HG02870 (cell line): ENCODE measurements at regions not wholly inside any gene's neighbourhood (a gene's known extent, or its start where the extent isn't known, plus 50 kb on each side); places are given as distances from the start of the nearest gene placed in this dataset.
"Not testable (repeated sequence)": the region's sequence is repeated elsewhere in the genome, so short reads cannot be mapped to it uniquely, and the experiment has no call there.

ENCODE experiments used
- ATAC-seq: cut with Tn5 transposase; IDR thresholded peaks from one replicate; pipeline ENCODE4 v1.9.1; 2021; ENCODE audit warnings: mild to moderate bottlenecking, moderate library complexity; ENCODE audit not compliant: unreplicated experiment

DNA sequence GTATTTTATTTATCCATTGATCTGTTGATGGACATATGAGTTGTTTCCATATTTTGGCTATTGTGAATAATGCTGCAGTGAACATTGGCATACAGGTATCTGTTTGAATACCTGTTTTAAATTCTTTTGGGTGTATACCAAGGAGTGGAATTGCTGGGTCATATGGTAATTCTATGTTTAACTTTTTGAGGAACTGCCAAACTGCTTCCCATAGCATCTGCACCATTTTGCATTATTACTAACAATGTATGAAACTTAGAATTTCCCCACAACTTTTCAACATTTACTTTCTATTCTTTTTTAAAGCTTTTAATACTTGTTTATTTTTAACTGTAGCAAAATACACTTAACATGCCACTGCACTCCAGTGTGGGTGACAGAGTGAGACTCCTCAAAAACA lies 57.0 kb upstream of the MSN start:
- no peak for ATAC-seq

DNA sequence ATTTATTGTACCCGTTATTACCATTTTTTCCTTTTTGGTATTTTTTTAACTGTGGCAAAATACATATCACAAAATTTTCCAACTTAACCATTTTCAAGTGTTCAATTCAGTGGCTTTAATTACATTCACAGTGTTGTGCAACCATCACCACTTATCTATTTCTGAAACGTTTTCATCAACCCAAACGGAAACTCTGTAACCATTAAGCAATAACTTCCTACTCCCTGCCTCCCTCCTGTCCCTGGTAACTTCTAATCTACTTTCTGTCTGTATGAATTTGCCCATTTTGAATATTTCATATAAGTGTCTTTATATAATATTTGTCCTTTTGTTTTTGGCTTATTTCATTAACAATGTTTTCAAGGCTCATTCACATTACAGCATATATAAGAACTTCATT lies 57.4 kb upstream of the MSN start:
- no peak for ATAC-seq

DNA sequence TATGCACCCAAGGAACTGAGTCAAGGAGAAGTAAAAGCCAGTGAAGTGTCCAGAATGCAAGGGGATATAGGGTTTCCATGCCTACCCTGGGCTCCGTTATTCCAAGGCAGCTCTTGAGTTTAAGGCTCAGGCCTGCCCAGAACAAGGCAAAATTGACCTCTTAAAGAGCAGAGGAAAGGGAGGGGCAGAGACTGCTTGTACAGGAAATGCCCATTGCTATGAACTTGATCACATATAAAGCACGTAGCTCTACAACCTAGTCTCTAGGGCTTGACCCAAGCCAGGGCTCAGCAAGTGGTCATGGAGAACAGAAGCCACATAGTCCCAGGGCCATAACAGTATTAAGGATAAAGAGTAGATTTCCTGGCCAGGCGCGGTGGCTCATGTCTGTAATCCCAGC lies 58.2 kb upstream of the MSN start:
- ATAC-seq, result no peak

DNA sequence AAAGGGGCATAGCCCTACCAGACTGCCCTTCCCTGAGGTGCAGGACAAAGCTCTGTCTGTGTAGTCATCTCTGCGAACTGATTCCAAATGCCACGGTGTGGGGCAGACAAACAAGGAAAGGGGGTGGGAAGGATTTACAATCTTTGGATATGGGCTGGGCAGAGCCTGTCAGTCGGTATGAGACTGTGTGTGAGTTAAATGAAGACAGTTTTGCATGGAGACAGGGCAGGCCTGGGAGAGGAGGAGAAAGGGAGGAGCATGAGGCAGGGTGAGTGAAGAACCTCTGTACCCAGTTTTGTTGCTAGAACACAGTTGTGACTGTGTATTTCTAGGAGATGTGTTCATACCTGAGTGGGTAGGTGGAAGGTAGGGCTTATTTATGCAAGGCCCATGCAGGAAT lies 59.4 kb upstream of the MSN start:
- no peak for ATAC-seq

DNA sequence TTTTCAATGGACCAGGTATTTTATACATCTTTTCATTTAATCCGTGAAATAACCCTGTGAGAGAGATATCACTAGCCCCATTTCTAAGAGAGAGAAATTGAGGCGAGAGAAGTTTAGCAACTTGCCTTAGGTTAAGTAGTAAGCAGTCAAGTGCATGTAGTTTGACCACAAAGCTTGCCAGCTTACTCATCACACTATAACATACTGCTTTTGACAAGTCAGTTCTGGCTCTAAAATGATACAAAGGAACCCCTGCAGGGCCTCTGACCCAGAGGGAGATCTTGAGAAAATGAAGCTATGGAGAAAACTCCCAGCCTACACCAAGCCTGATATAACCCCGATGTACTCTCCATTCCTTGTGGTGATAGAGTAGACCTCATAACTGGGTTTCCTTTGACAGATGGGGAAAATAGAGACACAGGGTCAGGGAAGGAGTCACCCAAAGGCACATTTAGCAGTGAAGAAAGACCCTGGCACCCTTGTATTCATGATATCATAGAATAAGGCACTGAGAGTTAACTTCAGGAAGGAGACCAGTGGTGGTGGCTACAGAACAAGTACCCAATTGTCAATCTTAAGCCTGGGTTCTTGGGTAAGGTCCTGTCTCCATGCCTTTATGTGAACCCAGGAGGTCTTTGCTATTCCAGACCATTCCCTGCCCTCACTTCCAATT lies 60.2 kb upstream of the MSN start:
- peak; percentile 86 for ATAC-seq

DNA sequence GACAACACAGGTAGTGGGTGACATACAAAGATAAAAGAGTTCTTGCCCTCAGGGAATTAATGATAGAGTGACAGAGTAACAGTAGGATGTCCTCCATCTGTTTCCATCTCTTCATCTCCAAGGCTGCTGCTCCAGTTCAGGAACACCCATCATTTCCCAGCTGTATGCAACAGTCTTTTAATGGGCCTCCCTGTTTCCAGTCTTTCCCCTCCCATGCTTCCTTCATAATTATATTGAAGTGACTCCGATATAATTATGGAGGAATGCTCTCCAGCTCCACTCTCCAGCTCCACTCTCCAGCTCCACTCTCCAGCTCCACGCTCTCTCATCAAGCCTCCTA lies 65.3 kb upstream of the MSN start:
- no peak for ATAC-seq

DNA sequence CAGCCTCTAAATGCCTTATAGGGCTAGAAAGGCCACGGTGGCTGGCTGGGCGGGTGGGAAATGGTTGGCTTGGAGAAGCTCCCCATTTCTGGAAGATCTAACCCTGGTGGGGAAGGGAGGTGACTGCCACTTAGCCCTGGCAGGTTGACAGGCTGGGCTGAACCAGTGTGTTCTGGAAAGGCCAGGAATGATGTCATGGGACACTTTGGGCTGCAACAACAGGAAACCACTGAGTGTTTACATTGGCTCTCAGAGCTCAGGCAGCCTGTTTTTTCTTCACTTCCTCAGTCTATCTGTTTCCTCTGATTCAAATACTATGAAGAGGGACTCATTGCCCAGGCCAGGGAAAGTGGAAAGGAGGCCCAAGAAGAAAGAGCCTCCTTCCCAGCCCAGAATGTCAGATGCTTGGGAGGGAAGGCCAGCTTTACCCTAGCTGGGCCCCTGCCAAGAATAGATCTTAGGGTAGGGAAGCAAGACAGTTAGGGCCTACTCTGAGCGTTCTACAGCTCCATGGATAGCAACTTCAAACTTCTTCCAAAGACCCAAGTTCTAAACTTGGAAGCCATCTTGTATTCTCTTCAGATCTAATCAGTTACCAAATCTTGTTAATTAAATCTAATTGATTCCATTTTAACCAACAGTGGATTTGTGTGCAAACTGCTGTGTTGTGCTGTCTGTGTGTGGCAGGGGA lies 65.8 kb upstream of the MSN start:
- no peak for ATAC-seq

DNA sequence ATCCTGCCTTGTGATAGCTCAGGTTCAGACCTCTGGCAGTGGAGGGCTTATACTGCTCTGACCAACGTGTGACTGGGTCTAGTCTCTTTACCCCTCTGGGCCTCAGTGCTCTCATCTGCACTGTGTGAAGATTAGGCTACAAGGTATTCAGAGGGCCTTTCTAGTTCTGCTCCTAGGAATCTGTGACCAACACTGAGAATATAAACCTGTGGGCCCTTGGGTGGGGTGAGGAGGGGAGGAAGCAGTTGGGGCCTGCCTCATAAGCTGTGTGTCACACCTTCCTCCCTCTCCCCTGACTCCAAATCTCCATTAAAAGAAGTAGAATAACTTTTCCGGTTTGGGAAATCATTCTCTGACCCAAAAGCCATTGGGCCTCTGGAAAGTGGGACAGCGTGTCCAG lies 66.3 kb upstream of the MSN start:
- ATAC-seq, result no peak

DNA sequence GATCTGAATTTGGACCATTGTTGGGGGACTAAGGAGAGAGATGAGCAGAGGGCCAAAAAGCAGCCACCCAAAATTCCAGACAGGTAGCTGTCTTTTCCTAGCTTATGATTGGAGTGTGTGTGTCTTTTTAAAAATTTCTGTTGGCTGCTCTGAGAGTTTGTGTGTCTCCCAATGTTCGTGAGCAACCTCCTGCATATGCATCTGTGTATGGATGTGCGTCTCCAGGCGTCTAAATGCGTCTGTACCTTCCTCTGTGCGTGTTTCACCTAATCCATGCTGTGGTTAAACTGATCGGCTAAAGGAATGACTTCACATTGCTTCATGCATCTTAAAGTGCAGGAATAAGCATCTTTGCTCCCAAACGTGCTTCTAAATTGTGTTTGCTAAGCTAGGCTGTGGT lies 65.5 kb upstream of the LAS1L start:
- ATAC-seq, result no peak

DNA sequence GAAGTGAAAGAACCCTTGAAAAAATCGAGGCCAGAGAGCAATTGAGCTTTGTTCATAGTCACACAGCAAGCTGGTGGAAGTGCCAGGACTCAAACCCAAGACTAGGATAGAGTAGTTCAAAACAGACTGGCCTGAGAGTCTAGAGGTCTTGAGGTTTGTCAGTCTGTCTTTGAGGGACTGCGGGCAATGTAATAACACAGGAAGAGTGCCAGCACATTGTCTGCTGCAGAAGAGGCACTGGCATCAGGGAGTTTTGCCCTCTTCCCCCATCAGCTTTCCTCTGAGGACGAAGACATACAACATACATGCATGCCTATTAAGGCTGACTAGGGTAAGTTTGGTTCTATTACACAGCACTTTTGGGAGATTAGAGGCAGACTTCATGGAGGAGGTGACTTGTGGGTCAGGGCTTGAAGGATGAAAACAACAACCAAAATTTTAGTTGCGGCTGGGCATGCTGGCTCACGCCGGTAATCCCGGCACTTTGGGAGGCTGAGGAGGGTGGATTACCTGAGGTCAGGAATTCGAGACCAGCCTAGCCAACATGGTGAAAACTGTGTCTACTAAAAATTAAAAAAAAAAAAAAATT lies 64.1 kb upstream of the LAS1L start:
- no peak for ATAC-seq

DNA sequence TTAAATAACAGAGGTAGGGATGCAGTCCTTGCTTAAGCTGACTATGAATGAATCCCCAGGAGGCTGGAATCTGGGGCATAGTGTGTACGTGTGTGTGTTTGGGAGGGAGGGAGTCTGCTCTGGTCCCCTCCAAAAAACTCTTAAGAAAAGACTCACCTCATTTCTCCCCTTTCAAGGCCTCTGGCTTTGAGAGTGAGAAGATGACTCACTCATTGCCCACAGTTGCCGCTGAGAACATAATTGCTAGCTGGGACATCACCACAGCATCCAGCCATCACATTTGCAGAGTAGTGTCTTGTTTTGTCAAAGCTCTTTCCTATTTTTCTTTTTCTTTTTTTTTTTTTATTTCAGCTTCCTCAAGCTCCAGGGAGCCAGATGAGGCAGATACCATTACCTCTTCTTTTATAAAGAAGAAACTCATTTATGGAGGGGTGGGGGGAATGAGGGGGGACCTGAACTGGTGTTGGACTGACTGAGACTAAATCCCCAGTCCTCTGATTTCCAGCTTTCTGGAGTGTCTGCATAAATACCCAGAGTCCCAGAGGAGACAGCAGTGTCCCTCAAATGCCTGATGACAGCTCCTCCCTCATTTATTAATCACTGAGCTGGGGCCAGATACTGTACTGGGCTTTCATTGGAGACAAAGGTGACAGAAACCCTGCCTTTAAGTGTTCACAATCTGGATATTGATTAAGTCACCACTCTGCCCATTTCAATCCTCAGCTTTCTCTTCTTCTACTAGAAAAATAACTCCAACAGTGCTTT lies 61.9 kb upstream of the LAS1L start:
- ATAC-seq, result peak; percentile 66

DNA sequence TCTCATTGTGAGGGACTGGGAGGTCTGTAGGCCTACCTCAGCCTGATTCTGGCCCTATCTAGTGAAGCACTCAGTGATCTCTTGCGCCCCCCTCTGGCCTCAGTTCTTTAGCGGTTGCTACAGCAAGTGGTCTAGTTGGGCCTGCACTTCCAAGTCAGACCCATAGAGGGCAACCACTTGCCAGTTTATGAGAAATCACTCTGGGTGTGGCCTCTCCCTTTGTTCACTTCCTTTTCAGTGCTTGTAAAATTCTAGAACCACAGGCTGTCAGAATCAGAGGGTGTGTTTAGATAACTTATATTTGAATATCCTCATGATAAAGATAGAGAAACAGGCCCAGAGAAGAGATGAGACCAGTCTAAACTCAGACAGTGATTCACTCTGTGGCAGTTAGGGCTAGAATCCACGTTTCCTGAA lies 60.9 kb upstream of the LAS1L start:
- peak; percentile 83 for ATAC-seq

DNA sequence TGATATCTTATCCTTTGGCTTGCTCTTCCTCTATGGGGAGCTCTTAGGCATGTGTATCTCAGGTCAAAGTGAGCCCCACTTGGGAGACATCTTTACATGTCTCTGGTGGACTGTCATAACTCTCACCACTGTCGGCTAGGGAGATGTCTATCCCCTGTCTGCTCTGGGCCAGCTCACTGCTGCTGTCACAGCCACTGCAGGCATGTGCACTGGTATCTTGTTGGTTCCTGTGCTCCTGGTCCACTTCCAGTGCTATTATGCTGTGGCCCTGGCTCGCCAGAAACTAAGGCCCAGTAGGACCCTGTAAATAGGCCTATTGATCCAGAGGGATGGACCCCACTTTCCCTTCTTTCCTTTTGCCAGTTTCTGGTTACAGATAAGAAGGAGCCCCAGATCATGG lies 56.6 kb upstream of the LAS1L start:
- no peak for ATAC-seq

DNA sequence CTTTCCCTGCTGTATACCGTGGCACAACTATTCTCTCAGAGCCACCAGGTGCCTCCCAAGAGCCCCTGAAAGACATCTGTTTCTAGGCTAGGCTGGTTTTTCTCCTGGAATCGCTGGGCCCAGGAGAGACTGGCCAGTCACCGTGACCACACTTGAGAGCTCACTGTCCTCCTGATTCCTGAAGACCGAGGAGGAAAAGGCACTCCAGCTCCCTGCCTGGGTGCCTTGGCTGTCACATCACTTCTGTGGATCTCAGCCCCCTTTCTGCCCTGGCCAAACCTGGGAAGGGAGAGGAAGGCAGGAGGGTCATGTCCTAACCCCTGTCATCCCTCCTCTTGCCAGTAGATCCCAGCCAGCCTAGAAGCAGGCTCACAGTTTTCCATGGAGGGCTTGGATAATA lies 54.7 kb upstream of the LAS1L start:
- no peak for ATAC-seq

DNA sequence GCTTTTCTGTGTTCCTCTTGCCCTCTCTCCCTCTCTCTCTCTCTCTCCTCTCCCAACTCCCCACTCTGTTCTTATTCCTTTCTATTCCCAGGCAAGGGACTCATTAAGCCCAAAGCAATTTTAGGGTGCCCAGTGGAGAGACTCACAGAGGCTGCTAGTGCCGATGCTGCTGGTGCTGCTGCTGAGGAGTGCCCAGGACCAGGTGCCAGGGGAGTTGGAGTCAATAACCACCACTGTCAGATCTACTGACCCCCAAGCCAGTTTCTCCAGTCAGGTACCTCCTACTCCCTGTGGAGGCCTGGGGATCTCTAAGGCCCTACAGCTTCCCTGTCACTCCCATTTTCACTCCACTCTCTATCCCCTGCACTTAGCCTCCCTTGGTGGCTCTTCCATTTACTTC lies 54.2 kb upstream of the LAS1L start:
- no peak for ATAC-seq

DNA sequence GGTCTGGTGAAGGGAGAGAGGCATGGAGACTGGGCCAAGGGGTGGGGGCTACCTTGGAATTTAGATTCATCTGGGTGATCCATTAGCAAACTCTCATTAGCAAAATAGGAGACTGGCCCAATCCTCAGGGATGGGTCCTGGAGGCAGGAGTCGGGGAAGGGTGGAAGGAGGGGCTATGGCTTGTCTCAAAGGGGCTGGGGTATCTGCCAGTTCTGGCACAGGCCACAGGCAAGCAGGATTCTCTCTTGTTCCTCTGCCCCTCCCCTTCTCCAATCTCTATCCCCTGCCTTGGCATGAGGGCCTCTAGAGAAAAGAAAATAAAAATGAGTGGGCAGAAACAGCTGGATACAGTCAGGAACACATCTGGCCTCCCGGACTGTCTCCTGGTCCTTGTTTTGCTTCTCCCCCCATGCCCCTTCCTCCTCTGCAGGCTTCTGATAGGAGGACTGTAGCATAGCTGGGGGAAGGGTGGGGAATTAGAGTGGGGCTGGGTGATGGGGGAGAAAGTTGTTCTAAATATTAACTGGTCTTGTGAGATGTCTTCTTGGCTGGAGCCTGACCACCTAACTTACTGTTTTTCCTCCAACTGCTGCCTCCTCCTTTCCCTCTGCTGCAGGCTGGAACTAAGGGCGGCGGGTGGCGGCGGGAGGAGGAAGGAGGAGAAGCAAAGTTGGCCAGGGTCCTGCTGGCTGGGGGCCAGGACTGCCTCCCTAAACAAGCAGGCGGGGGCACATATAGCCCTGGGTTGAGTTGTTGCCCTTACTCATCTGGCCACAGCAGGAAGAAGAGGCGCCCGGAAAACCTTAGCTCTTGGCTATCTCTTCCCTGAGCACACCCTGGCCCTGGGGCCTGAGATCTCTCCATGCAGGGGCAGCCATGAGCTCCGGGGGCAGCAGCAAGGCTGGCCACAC lies 53.3 kb upstream of the LAS1L start:
- no peak for ATAC-seq

DNA sequence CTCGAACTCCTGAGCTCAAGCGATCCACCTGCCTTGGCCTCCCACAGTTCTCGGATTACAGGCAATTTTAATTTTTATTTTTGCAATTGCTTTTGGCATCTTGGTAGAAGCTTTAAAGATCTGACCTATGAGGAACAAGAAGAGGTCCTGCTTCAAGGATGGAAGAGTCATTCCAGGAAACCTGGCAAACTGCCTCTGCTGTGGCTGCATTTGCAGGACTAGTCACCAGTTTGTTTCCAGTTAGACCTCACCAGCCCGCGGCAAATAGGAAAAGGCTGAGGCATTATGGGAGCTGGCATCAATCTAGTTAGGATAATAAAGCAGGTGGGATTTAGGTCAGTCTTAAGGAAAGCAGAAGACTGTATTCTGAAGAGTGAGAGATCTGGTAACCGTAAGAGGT lies 51.9 kb upstream of the LAS1L start:
- no peak for ATAC-seq

DNA sequence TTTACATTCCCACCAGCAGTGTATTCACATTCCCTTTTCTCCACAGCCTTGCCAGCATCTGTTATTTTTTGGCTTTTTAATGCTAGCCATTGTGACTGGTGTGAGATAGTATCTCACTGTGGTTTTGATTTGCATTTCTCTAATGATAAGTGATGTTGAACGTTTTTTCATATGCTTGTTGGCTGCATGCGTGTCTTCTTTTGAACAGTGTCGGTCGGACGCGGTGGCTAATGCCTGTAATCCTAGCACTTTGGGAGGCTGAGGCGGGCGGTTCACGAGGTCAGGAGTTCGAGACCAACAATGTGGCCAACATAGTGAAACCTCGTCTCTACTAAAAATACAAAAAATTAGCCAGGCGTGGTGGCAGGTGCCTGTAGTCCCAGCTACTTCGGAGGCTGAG lies 50.6 kb upstream of the LAS1L start:
- not testable (repeated sequence) for ATAC-seq
